ENCODE measurements at regions not wholly inside any gene's neighbourhood (a gene's known extent, or its start where the extent isn't known, plus 50 kb on each side); places are given as distances from the start of the nearest gene placed in this dataset.

DNA sequence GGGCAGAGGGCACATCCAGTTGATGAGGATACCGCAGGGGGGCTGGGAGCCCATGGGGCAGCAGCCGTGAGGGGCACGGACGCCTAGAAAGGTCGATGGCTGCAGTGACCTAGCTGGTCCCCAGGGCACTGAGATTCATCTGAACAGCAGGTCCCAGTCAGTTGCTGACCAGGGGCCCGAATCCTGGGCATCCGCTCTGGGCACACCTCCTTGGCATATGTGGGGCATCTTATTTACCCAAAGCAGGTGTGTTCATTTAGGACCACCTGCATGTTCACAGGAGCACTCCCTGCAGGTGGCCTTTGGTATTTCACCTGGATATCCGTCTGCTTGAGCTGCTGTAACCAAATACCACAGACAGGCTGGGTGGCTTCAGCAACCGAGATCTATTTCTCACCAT is 72.0 kb upstream of the ODC1 start:
- Histone ChIP-seq H3F3A (replicated peaks; ENCODE audit: low read depth) (no peaks in the 10 kb centered on the region), H4K20me1 (replicated peaks; ENCODE audit: insufficient read depth) (no peaks in the 10 kb centered on the region), H3K27ac (ENCODE audit: low read depth) (no peak overlapping the region), H3K36me3 (ENCODE audit: insufficient read depth) (no peaks in the 10 kb centered on the region), H3K27me3 (ENCODE audit: insufficient read depth) (no peaks in the 10 kb centered on the region), H2AFZ (no peak overlapping the region), H3K9me2 (ENCODE audit: insufficient read depth) (no peaks in the 10 kb centered on the region), H3K79me2 (replicated peaks; ENCODE audit: insufficient read depth) (no peaks in the 10 kb centered on the region), H3K4me1 (ENCODE audit: insufficient read depth) (peaks cover 4% of the 10 kb centered on the region; the same call in 1 of the 2 replicates), H3K4me2 (no peak overlapping the region), H3K4me3 (no peak overlapping the region)
- DNase-seq (ENCODE audit: low spot score) (peak; percentile 82), ATAC-seq (peak; percentile 73)
- Mint-ChIP-seq H3K4me3 (no peak overlapping the region), H3K36me3 (ENCODE audit: low read depth) (peaks cover 12% of the 10 kb centered on the region), H3K9me3 (peaks cover 24% of the 10 kb centered on the region), H3K27ac (no peak overlapping the region), H3K4me1 (peaks cover 14% of the 10 kb centered on the region), H3K27me3 (ENCODE audit: insufficient read depth, low read depth, poor library complexity) (peaks cover 7% of the 10 kb centered on the region)
- TF ChIP-seq NANOG (IDR thresholded peaks at IDR 0.05; ENCODE audit: borderline replicate concordance) (no peak), CTCF (conservative IDR thresholded peaks at IDR 0.05; ENCODE audit: low read depth in 2 of 2) (peak; percentile 50 to 55)

GRCh38 chr2:10519394-10519740 is 71.2 kb upstream of the ODC1 start:
- no peaks in the 10 kb centered on the region for H4K20me1 ChIP-seq (replicated peaks; ENCODE audit: insufficient read depth)
- no peak overlapping the region for H3K4me3 Mint-ChIP-seq
- no peak overlapping the region for H3K4me2 ChIP-seq
- peaks cover 18% of the 10 kb centered on the region for H3K36me3 Mint-ChIP-seq (ENCODE audit: low read depth)
- no peak overlapping the region for H3K27ac Mint-ChIP-seq
- no peaks in the 10 kb centered on the region for H3K9me2 ChIP-seq (ENCODE audit: insufficient read depth)
- peaks cover 31% of the 10 kb centered on the region for H3K9me3 Mint-ChIP-seq
- no peaks in the 10 kb centered on the region for H3K27me3 ChIP-seq (ENCODE audit: insufficient read depth)
- no peaks in the 10 kb centered on the region for H3F3A ChIP-seq (replicated peaks; ENCODE audit: low read depth)
- peaks cover 4% of the 10 kb centered on the region; the same call in 1 of the 2 replicates for H3K4me1 ChIP-seq (ENCODE audit: insufficient read depth)
- DNase-seq (ENCODE audit: low spot score) (no peak), ATAC-seq (no peak)
- H3K4me3 ChIP-seq: no peak overlapping the region
- H3K36me3 ChIP-seq (ENCODE audit: insufficient read depth): no peaks in the 10 kb centered on the region
- peaks cover 7% of the 10 kb centered on the region for H3K27me3 Mint-ChIP-seq (ENCODE audit: insufficient read depth, low read depth, poor library complexity)
- H2AFZ ChIP-seq: no peak overlapping the region
- H3K4me1 Mint-ChIP-seq: peaks cover 14% of the 10 kb centered on the region
- no peak overlapping the region for H3K27ac ChIP-seq (ENCODE audit: low read depth)
- TF ChIP-seq ZNF462 (CRISPR knock-in tag; IDR thresholded peaks at IDR 0.05) (no peak), CREB1 (CRISPR knock-in tag; IDR thresholded peaks at IDR 0.05; ENCODE audit: low read depth) (no peak), JUNB (IDR thresholded peaks at IDR 0.05; ENCODE audit: unreplicated experiment) (no peak), ZNF114 (CRISPR knock-in tag; IDR thresholded peaks at IDR 0.05) (no peak), STAT1 (IDR thresholded peaks at IDR 0.05; ENCODE audit: unreplicated experiment) (no peak)
- no peaks in the 10 kb centered on the region for H3K79me2 ChIP-seq (replicated peaks; ENCODE audit: insufficient read depth)

All from GM23338 (cell line).